ENCODE measurements at regions not wholly inside any gene's neighbourhood (a gene's known extent, or its start where the extent isn't known, plus 50 kb on each side); places are given as distances from the start of the nearest gene placed in this dataset.
A peak's percentile ranks its signal among the peaks of the same experiment; 100 is the strongest.

- peak; percentile 35 for DNase-seq
These were observed 84.8 kb upstream of the COL13A1 start for GRCh38 chr10:69716711-69717560.

GRCh38 chr10:69718951-69719350 is 82.8 kb upstream of the COL13A1 start:
- no peak for DNase-seq

- no peak for DNase-seq
These were observed 79.9 kb upstream of the COL13A1 start for GRCh38 chr10:69721690-69722310.

GRCh38 chr10:69723653-69724052 is 78.1 kb upstream of the COL13A1 start:
- no peak for DNase-seq

GRCh38 chr10:69726850-69727249 is 74.9 kb upstream of the COL13A1 start:
- DNase-seq, result no peak

- no peak for DNase-seq
These were observed 73.3 kb upstream of the COL13A1 start for GRCh38 chr10:69728335-69728870.

- DNase-seq, result no peak
These were observed 72.2 kb upstream of the COL13A1 start for GRCh38 chr10:69729326-69730048.

- DNase-seq, result no peak
These were observed 71.2 kb upstream of the COL13A1 start for GRCh38 chr10:69730251-69731156.

- DNase-seq, result no peak
These were observed 70.5 kb upstream of the COL13A1 start for GRCh38 chr10:69731184-69731583.

- DNase-seq, result no peak
These were observed 70.0 kb upstream of the COL13A1 start for GRCh38 chr10:69731698-69732097.

GRCh38 chr10:69732147-69732825 is 69.4 kb upstream of the COL13A1 start:
- no peak for DNase-seq

- DNase-seq, result no peak
These were observed 68.9 kb upstream of the COL13A1 start for GRCh38 chr10:69732826-69733150.

GRCh38 chr10:69733791-69734261 is 67.9 kb upstream of the COL13A1 start:
- DNase-seq, result no peak

- DNase-seq, result no peak
These were observed 67.3 kb upstream of the COL13A1 start for GRCh38 chr10:69734416-69734796.

GRCh38 chr10:69734797-69735468 is 66.8 kb upstream of the COL13A1 start:
- DNase-seq, result no peak

GRCh38 chr10:69736886-69737641 is 64.6 kb upstream of the COL13A1 start:
- DNase-seq, result no peak

- no peak for DNase-seq
These were observed 63.6 kb upstream of the COL13A1 start for GRCh38 chr10:69738071-69738470.

- no peak for DNase-seq
These were observed 62.8 kb upstream of the COL13A1 start for GRCh38 chr10:69738858-69739435.

GRCh38 chr10:69739634-69740033 is 62.1 kb upstream of the COL13A1 start:
- DNase-seq, result no peak

- DNase-seq, result no peak
These were observed 61.6 kb upstream of the COL13A1 start for GRCh38 chr10:69740126-69740525.

All from NCI-H1105 treated with DMSO at 0.1 percent for 48 hours (cell line).